ENCODE measurements at regions not wholly inside any gene's neighbourhood (a gene's known extent, or its start where the extent isn't known, plus 50 kb on each side); places are given as distances from the start of the nearest gene placed in this dataset.

GRCh38 chr7:106456329-106456728 is 171.5 kb upstream of the NAMPT start:
- TF ChIP-seq CTCF (IDR thresholded peaks at IDR 0.05) = no peak
- Mint-ChIP-seq H3K9me3 (peaks cover 24% of the 10 kb centered on the region), H3K4me3 (no peak overlapping the region), H3K27me3 (peaks cover 5% of the 10 kb centered on the region), H3K36me3 (ENCODE audit: low read depth) (peaks cover 15% of the 10 kb centered on the region), H3K27ac (no peak overlapping the region), H3K4me1 (ENCODE audit: low read depth) (peaks cover 3% of the 10 kb centered on the region)
- DNase-seq (no peak), ATAC-seq (no peak)
- intact Hi-C loops (cut with micrococcal nuclease) = no loop called here
- CTCF ChIA-PET = interaction anchor here (1.0 kb wide), 1 partner anchor 9 kb away, joined by 3 read pairs; no protein-coding TSS in a partner anchor
- POLR2A ChIA-PET = interaction anchor here (1.1 kb wide), 1 partner anchor 171 kb away, joined by 3 read pairs; the partner anchor contains the start of gene NAMPT

- DNase-seq = no peak
- H3K36me3 Mint-ChIP-seq (ENCODE audit: low read depth) = peaks cover 10% of the 10 kb centered on the region
- intact Hi-C loops (cut with micrococcal nuclease) = no loop called here
- H3K27ac Mint-ChIP-seq = no peak overlapping the region
- TF ChIP-seq CTCF (IDR thresholded peaks at IDR 0.05) = no peak
- CTCF ChIA-PET = interaction anchor here (0.9 to 1.9 kb wide), 2 partner anchors 276 to 1186 kb away, joined by 3 to 5 read pairs; no protein-coding TSS in a partner anchor
- peaks cover 16% of the 10 kb centered on the region for H3K27me3 Mint-ChIP-seq
- no peak overlapping the region for H3K4me3 Mint-ChIP-seq
- peaks cover 12% of the 10 kb centered on the region for H3K4me1 Mint-ChIP-seq (ENCODE audit: low read depth)
- H3K9me3 Mint-ChIP-seq = peaks cover 20% of the 10 kb centered on the region
- POLR2A ChIA-PET = no interaction called here
- no peak for ATAC-seq
Measured at GRCh38 chr7:106452031-106452851, 167.5 kb upstream of the NAMPT start.

GRCh38 chr7:106451171-106451570 is 166.4 kb upstream of the NAMPT start:
- intact Hi-C loops (cut with micrococcal nuclease) = no loop called here
- no peak for TF ChIP-seq CTCF (IDR thresholded peaks at IDR 0.05)
- Mint-ChIP-seq H3K9me3 (peaks cover 20% of the 10 kb centered on the region), H3K36me3 (ENCODE audit: low read depth) (peaks cover 10% of the 10 kb centered on the region), H3K4me3 (no peak overlapping the region), H3K27ac (no peak overlapping the region), H3K27me3 (peaks cover 16% of the 10 kb centered on the region), H3K4me1 (ENCODE audit: low read depth) (peaks cover 12% of the 10 kb centered on the region)
- ATAC-seq (no peak), DNase-seq (no peak)
- POLR2A ChIA-PET = interaction anchor here (1.0 kb wide), 1 partner anchor 170 kb away, joined by 3 read pairs; no protein-coding TSS in a partner anchor
- CTCF ChIA-PET = interaction anchor here (1.9 kb wide), 1 partner anchor 275 kb away, joined by 5 read pairs; no protein-coding TSS in a partner anchor

GRCh38 chr7:106450716-106451115 is 165.9 kb upstream of the NAMPT start:
- POLR2A ChIA-PET = interaction anchor here (1.0 kb wide), 1 partner anchor 170 kb away, joined by 3 read pairs; no protein-coding TSS in a partner anchor
- Mint-ChIP-seq H3K4me1 (ENCODE audit: low read depth) (peaks cover 12% of the 10 kb centered on the region), H3K27ac (no peak overlapping the region), H3K4me3 (no peak overlapping the region), H3K27me3 (peaks cover 15% of the 10 kb centered on the region), H3K9me3 (peaks cover 20% of the 10 kb centered on the region), H3K36me3 (ENCODE audit: low read depth) (peaks cover 8% of the 10 kb centered on the region)
- intact Hi-C loops (cut with micrococcal nuclease) = no loop called here
- no peak for DNase-seq
- CTCF ChIA-PET = no interaction called here
- no peak for ATAC-seq
- TF ChIP-seq CTCF (IDR thresholded peaks at IDR 0.05) = no peak

Measured in activated CD8-positive, alpha-beta T cell treated with anti-CD3 and anti-CD28 coated beads for 36 hours (primary cell).